Activated T-cell treated with anti-CD3 and anti-CD28 coated beads, Interleukin-2, amount 50 U/mL, for 1 hour (primary cell): ENCODE measurements at regions not wholly inside any gene's neighbourhood (a gene's known extent, or its start where the extent isn't known, plus 50 kb on each side); places are given as distances from the start of the nearest gene placed in this dataset.

ENCODE experiments used
- DNase-seq: peaks from one replicate; pipeline ENCODE4 v3.0.0-alpha.2; 2020

DNA sequence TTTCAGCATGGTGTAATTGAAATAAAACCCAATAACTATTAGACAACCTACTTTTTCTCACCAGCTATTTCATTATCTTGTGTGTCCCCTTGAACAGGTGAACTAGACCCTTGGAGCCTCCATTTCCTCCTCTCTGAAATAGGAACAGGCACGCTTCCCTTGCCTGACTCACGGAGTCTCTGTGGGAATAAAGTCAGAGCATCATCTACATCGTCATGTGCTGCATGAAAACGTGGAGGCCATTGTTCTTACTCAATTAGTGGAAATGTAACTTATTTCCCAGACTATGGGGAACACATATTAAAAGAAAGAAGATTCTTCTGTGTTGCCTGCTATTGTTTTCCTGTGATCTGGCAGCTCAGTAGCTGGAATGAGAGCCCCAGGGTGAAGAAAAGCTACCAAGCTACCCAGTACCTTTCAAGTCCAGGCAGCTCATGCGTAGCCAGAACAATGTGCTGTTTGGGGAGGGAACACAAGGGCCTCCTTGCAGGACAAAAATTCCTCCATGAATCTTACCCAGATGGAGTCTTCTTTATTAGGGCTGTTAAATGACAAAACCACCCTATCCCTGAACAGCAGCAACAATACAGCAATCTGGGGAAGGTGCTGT is 59.8 kb downstream of the SOX11 start:
- no peak for DNase-seq

DNA sequence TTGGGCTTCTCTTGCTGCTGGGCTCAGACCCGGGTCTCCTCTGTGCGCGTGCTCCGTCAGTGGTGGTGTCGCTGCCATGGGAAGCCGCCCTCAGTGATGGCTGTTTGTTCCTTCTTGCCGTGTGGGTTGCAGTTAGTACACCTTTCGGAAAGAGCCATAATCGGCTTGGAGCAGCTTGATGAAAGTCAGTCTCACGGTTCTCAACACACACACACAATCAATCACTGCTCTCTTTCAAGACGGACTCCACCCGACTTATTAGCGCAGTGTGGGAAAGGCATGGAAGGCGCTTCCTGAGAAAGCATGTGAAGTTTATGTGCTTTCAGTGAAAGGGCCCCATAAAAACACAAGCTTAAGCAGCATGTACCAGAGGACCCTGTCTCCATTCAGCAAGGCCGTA is 64.1 kb downstream of the SOX11 start:
- no peak for DNase-seq

DNA sequence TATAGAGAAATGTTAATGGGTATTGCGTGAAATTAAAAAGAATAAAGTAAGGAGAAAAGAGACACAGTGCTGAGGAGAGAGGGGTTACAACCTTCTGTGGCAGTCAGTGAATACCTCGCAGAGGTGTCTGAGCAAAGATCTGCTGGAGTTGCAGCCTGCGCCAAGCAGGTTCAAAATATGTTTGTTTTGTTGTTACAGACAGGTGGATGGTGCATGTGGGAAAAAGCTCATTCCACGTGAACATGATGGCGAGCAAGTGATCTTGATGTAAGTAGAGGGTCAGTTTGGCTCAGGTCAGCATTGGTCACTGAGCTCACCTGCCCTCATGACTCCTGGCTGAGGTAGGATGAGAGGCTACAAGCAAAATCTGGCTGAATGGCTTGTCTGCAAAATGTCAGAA is 66.2 kb downstream of the SOX11 start:
- no peak for DNase-seq

DNA sequence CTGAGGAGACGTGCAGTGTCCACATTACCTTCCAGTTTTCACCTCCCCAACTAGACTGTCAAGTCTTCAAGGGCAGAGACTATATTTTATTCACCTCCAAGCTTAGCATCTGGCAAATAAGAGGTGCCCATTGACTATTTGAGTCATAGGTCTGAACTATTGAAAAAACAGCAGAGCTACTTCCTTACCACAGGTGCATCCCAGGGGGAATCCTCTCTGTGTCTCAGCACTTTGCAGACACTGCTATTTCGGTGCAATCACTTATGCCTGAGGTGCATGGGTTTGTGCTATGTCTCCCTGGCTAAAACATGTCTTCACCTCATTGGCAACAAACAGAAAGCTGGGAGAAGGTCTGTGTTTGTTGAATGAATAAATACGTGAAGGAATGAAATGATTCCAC is 67.8 kb downstream of the SOX11 start:
- DNase-seq: no peak

DNA sequence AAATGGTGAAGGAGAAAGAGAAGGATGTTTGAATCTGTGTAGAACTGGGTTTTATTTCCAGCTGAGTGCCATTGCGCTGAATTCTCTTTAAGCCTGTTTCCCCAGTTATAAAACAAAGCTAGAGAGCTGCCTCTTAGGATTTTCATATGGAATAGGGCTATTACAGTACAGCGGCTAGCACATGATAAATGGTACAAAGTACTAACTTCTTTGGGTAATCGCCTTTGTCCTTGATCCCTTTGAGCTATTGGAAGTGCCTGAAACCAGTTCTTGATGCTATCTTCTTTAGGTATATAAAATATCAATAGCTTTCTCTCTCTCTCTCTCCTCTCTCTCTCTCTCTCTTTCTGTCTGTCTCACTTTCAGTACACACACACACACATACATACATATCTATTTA is 71.3 kb downstream of the SOX11 start:
- DNase-seq: no peak

DNA sequence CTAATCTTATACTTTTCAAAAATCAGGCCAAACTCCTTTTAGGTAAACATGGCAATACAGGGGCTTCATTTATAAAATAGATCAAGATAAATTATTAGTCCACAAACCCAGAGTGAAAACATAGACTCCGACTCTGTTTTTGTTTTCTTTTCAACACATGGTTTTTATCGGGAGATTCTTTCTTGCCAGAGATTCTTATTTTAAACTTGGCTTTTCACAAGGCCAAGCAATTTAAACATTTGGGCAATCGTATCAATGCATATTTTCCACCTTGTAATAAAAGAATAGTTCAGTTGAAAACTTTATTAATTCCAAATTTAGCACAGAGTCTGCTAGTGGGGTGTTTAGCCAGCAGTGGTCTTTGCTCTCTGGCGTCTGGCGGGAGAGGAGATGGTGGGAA is 71.9 kb downstream of the SOX11 start:
- no peak for DNase-seq

DNA sequence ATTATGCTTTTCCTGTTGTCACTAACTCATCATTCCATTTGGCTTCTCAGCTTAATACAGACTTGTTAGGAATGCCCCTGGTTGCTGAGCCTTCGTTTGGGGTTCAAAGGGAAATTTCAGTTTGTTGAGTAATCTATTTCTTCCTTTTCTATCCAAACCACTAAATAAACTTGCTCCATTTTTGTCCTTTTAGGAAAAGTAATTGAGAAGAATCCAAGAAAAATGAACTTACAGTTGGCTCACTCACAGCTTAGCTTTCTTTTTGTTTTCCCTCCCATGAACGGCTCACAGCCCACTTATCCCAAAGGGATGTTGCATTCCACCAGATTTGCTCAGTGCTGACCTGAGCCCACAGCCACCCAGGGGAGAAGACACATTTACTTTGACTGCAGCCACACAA is 73.9 kb downstream of the SOX11 start:
- no peak for DNase-seq

DNA sequence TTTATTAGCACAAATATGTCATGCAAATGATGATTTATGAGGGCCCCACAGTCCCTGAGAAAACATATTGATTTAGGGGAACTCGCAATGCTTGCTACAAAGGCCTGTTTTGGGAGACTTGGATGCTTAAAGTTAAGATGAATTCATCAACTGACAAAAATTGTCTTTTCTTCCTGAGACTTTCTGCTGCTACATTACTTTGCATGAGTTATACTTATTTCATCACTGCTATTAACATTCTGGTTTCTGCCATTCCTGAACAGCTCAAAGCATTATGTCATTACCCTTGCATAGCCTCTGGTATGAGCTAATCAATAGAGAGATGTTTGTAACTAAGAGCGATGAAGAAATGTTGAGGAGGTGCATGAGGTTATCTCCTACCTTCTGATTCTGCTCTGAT is 74.4 kb downstream of the SOX11 start:
- no peak for DNase-seq

DNA sequence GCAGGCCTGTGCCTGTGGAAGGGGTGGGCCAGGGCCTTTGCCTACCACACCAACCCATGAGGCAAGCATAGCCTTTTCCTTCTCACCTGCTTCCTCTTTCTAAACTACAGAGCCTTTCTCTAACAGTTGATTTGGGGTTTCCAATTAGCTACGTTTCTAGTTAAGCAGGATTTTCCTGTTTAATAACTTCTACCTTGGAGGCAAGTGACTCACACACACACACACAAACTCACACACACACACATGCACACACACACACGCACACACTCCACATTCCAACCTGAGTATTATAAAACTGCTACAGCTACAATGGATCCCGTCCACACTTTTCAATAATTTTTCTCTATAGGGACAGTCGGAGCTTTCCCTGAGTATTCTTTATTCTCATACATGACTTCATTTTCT is 84.9 kb downstream of the SOX11 start:
- DNase-seq: no peak

DNA sequence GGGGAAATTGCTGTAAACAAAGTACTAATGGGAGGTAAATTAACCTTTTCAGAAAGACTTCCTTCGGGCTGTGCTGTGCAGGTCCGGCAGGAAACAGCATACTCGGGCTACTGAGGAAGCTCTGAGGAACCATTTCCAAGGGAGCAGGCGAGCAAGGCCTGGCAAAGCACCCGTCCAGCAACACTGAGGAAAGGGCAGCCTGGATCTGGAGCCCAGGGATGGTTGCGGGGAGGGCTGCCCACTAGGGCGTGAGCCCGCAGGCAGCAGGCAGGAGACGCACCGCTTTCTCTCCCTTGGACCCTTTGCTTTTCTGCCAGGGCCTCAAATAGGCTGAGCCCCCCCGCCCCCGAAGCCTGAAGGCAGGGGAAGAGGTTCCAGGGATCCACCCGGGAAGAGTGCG is 89.5 kb downstream of the SOX11 start:
- no peak for DNase-seq

DNA sequence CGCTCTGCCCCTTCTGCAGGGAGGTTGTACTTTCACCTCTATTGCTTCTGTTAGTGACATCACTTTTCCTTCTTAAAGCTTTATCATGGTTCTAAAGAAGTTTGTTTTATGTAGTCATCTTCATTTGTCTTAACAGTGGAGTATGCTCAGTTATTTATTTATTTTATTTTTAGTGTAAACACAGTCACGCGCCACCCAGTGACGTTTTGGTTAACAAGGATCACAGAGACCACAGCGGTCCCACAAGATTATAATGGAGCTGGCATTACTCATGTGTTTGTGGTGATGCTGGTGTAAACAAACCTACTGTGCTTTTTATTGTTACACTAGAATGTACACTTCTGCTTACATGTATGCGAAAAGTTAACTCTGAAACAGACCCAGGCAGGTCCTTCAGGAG is 89.9 kb downstream of the SOX11 start:
- no peak for DNase-seq

DNA sequence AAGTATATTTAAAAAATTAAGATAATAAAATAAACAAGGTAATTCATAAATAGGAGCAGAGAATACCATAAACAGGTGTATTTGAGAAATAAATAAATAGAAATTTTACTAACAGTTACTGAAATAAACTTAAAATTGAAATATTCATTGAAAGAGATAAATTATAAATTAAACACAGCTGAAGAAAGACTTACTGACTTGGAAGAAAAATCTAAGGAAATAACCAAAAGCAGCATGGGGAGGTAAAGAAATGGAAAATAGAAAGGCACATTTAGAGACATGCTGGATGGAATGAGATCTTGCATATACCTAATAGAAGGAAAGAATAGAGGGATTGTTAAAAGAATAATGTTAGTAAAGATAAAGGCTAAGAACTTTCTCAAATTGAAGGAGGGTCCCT is 96.3 kb downstream of the SOX11 start:
- DNase-seq: no peak

DNA sequence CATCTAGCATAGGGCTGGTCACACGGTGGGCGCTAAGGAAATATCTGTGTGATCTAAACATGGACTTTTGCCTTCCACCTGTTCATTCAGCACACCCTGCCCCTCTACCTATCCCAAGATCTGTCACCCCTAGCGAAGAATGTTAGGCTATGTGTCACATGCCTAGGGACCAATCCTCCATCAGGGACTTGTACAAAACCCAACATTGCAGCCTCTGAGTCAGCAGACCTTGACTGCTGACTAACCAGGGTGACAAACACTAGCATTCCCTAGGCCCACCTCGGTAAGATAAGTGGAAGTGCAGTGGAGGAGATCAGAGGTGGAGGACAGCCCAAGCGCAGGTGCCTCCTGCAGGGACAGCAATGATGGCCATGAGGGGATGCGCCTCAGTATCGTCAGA is 99.2 kb downstream of the SOX11 start:
- DNase-seq: no peak

DNA sequence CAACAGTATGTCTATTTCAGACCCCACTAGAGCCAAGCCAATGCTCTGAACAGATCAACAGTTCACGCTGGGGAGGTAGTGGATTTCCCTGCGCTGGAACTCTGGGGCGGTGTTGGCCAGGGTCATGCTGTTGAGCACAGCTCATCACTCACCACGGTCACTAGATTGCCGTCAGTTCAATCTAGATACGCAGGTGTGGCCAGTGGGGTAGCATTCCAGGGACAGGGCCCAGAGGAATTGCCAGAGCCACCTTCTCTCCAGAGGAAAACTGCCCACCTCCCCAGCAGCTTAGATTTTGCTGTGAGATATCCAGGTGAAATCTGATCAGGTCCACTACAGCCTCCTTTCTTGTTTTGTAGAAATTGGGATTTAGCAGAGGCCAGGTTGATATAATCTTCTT is 101.8 kb downstream of the SOX11 start:
- DNase-seq: no peak

DNA sequence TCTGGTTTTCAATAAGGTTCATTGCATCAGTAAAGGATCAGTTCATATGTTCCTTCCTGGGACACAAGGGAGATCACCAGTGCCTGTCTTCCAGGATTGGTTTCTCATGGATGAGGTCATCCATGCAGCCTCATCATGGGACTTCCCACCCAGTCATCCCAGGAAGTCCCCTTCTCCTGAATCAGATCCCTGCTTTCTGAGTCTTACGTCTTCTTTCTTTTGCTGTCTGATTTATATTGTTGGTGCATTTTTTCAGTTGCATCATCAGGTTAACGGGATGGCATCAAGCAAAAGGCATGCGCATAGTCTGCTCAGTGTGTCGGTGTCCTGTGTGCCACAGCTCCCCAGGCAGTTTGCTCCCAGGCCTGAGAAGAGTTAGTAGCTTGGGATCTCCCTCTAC is 105.9 kb downstream of the SOX11 start:
- DNase-seq: no peak

DNA sequence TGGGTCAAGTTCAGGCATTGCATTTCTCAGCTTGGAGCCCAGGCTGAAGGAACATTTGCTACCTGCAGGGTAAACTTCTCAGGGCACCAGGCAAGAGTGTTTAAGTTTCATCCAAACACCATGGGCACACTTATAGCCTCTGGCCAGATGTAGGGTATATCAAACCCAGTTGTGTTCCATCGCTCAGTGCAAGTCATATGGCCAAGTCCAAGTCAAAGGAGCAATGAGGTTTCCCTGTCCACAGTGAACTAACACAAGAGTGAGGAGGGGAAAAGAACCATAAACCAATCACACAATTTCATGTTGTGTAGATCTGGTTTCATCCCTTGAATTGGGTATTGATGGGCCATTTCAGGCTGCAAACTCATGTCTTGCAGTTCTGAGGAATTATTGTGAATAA is 107.2 kb downstream of the SOX11 start:
- no peak for DNase-seq

DNA sequence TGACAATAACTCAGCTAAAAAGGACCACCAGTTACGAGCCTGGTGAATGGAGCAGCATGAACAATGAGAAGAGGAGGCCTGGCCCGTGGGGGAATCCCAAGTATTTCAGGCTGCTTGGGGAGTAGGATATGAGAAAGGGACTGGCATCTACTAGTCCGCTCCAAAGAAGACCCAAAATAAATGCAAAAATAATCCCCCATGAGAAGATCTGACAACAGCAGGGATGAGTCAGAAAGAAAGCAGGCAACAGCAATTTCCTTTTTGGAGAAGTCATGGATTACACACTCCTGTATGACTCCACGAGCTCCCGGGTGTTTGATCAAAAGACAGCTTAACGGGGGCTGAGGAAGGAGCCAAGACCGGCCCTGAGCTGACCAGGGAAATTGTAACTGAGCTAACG is 111.4 kb downstream of the SOX11 start:
- DNase-seq: no peak

DNA sequence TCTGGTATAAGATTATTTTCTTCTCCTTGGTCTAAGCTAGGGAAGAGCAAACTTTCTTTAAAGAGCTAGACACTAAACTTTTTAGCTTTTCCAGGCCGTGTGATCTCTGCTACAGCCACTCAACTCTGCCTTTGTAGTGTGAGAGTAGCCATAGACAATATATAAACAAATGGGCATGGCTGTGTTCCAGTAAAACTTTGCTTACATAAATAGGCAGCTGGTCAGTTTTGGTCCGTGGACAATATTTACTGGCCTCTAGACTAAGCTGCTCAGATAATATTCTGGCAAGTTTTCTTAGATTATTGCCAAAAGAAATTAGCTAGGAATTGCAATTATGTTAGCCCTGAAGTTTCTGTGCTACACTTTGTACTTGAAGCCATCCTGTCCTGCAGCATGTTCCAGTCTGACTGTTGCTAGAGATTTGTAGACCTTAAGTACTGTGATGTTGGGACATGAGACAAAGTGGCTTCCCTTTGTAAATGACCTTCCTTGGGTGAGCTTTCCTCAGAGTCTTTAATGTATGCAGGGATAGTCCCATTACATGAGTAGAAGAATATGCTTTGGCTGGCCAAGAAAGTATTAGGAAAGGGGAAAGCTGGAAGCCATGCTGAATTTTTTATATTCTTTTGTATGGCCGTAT is 126.9 kb downstream of the SOX11 start:
- no peak for DNase-seq

DNA sequence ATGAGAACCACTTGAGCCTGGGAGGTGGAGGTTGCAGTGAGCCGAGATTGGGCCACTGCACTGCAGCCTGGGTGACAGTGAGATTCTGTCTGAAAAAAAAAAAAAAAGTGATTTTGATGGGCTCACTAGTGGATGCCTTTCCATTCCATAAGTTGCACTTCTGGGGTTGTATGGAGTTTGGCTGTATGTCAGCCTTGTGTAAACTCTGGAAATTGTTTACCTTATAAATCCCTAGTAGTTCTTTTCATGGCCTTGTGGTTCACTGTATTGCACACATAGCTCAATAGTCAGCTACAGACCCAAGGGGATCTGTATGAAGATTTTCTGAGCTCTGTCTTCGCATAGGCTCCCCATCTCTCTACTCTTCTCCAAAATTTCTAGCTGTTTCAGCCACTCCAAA is 131.9 kb downstream of the SOX11 start:
- no peak for DNase-seq

DNA sequence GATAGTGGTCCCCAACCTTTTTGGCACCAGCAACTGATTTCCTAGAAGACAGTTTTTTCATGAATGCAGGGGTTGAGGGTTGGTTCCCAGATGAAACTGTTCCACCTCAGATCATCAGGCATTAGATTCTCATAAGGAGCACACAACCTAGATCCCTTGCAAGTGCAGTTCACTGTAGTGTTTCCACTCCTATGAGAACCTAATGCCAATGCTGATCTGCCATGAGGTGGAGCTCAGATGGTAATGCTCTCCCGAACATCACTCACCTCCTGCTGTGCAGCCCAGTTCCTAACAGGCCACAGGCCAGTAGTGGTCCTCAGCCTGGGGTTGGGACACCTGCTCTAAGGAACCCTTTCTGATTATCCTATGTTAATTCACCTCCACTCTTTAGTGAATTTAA is 133.5 kb downstream of the SOX11 start:
- DNase-seq: no peak

DNA sequence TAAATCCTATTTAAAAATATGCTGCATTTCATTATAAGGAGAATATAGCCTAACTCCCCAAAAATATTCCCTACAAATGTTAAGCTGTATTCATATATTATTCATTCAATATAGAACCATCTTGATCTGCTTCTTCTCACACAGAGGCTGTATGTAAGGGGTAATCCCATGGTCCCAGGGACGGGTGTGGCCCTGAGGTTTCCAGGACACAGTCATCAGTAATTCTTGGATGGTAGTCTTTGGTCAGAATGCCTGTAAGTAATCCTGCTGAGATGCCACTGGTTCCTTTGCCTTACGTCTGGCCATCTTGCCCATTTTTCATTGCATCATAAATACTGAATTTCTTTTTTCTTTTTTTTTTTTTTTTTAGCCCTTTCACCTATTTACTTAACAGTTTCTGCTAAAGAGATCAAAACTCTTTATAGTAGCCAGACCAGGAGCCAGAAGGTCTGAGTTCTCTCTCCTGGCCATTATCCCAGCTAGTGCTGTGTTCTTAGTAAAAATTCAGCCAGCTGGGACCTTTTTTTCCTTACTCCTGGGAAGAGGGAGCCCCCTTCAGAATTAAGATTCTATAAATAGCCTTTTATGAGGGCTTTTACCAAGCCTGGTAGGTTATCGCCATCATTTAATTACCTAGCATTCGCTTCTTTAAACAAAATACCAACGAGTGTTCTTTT is 134.9 kb downstream of the SOX11 start:
- DNase-seq: no peak

DNA sequence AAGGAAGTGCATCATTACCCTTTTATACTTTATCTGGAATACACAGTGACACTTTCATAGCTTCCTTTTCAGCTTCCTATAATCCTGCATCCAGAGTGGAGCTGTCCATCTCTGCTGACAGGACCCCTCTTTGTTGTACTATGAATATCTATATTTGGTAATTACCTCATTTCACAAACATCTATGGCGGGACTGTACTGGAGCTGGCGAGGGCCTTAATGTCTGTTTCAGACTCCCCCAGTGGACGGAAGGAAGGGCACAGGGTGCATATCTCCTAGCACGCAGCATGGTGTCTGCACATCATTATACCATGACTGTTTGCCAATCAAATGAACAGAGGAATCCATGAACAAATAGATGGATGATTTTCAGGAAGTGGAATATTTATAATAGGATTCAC is 142.3 kb downstream of the SOX11 start:
- no peak for DNase-seq

DNA sequence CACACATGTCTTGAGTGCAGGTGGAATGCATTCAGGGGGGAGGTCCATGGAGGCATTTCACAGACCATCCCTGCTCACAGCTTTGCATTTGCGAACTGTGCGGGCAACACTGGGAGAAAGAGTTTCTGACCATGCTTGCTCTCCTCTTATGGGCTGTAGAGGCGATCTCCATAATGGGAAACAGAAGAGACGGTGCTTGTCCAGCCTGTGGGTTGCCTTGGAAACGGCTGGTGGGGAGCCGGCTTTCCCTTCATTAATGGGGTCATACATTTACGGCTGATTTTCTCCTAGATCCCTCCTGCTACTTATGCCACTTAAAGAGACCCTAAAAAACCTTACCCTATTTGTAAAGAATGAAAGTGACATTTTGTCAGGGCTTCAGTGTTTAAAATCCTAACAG is 147.4 kb downstream of the SOX11 start:
- DNase-seq: no peak

DNA sequence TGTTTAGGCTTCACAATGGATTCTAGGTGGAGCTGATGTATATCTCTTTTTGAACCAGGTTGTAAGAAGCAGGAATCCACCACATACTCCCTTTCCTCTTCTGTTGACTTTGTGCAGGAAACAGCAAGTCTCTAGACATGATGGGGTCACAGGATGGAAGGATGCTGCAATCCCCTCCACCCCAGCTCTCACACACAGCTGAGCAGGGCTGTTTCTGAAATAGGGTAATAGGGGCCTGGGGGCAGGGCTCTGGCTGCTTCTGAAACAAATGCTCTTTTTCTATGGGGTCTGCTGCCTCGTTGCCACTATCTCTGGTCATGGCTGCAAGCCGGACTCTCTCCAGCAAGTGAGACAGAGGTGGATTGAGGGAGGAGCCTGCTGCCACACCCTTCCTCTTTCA is 148.9 kb downstream of the SOX11 start:
- no peak for DNase-seq

DNA sequence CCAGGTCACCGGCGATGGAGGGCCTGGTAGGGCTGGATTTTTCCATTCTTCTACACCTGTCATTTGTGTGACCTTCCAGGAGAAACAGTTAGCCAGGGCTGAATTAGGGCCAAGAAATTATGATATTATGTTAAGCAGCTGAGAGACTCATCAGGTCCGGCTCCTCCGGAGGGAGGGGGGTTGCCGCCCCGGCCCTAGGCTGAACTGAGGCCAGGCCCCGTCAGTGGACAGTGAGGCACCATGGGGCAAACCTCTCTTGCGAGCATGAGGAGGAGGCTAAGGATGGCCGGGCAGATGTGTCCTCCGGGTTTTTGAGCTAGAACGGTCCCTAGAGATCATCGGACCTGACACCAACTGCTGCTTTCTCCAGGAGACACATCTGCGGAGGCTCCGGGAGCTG is 150.1 kb downstream of the SOX11 start:
- no peak for DNase-seq
